Activated CD4-positive, alpha-beta T cell treated with anti-CD3 and anti-CD28 coated beads, Interleukin-2, amount 10 ng/mL, durations not matched to agents 7 days and 5 days (primary cell): ENCODE measurements at regions not wholly inside any gene's neighbourhood (a gene's known extent, or its start where the extent isn't known, plus 50 kb on each side); places are given as distances from the start of the nearest gene placed in this dataset.

Source experiments
- CTCF ChIA-PET: fragments of 350-600 bp; sonication (Branson Sonifier 250); formaldehyde crosslinking; loops from one replicate; lab custom pipeline; 2021; ENCODE audit warnings: antibody characterized with exemption; lab: Charles Lee
- POLR2A ChIA-PET: fragments of 350-600 bp; sonication (Branson Sonifier 250); formaldehyde crosslinking; loops from one replicate; lab custom pipeline; 2021; ENCODE audit warnings: antibody characterized with exemption; lab: Charles Lee
- DNase-seq: peaks from one replicate; pipeline ENCODE4 v3.0.0-alpha.2; 2020
- H3K27ac Mint-ChIP-seq: one replicate; pipeline ENCODE4 v1.8.0; 2021; ENCODE audit warnings: mild to moderate bottlenecking, moderate library complexity, mixed read lengths
- H3K27me3 Mint-ChIP-seq: one replicate; pipeline ENCODE4 v1.8.0; 2021; ENCODE audit warnings: mixed read lengths
- H3K36me3 Mint-ChIP-seq: one replicate; pipeline ENCODE4 v1.8.0; 2021; ENCODE audit warnings: low read depth, mixed read lengths
- H3K4me1 Mint-ChIP-seq: one replicate; pipeline ENCODE4 v1.8.0; 2021; ENCODE audit warnings: mixed read lengths
- H3K4me3 Mint-ChIP-seq: one replicate; pipeline ENCODE4 v1.8.0; 2021; ENCODE audit warnings: mild to moderate bottlenecking, moderate library complexity, mixed read lengths
- H3K9me3 Mint-ChIP-seq: one replicate; pipeline ENCODE4 v1.8.0; 2021; ENCODE audit warnings: mixed read lengths

GRCh38 chr6:4563156-4563555, 213.0 kb upstream of the CDYL start:
- no peak for DNase-seq
- Mint-ChIP-seq H3K36me3 (no peaks in the 10 kb centered on the region), H3K27me3 (no peaks in the 10 kb centered on the region), H3K9me3 (no peaks in the 10 kb centered on the region), H3K4me3 (no peak overlapping the region), H3K4me1 (no peaks in the 10 kb centered on the region), H3K27ac (no peak overlapping the region)
- ChIA-PET CTCF (no interaction called here), POLR2A (no interaction called here)

DNA sequence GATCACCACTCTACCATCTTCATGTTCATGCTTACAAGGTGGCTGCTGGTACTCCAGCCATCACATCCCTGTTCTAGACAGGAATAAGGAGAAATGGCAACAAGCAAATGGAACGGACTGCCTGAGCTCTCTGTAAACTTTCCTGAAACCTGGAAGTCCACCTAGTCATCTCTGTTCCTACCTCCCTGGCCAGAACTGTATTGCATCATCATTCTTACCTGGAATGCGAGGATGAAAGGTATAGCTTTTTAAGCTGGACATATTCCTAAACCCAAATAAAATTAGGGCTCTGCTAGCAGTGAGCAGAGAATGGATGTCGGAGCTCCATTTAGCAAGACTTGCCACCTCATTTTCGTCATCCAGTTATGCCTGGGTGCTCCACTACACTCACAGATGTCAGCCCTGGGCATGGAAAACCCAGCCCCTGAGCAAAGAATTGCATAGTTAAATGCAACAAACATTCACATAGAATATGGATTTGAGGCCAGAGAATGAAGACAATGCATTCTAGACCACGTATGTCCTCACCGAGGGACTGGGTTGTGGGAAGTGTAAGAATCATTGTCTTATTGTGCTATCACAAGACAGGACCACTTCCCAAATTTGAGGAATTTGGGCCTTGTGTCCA, 214.3 kb upstream of the CDYL start:
- ChIA-PET CTCF (no interaction called here), POLR2A (no interaction called here)
- no peaks in the 10 kb centered on the region for H3K27me3 Mint-ChIP-seq
- no peak overlapping the region for H3K4me3 Mint-ChIP-seq
- no peaks in the 10 kb centered on the region for H3K4me1 Mint-ChIP-seq
- no peaks in the 10 kb centered on the region for H3K9me3 Mint-ChIP-seq
- no peak for DNase-seq
- H3K36me3 Mint-ChIP-seq = no peaks in the 10 kb centered on the region
- no peak overlapping the region for H3K27ac Mint-ChIP-seq

DNA sequence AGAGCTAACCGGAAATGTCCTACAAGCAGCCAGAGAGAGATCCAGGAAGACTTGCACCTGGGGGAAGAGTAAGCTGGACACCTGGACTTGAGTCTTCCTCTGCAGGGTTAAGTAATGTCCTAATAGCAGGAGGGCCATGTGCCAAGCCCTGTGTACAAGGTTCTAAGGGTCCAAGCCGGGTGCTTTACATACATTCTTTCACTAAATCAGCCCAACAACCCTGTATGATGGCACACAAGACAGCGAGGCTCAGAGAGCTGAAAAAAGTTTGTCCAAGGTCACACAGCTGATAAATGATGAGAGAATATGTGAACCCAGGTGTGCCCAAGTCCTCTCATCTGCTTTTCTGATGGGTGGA, 215.1 kb upstream of the CDYL start:
- Mint-ChIP-seq H3K4me3 (no peak overlapping the region), H3K27me3 (no peaks in the 10 kb centered on the region), H3K4me1 (no peaks in the 10 kb centered on the region), H3K9me3 (no peaks in the 10 kb centered on the region), H3K36me3 (no peaks in the 10 kb centered on the region), H3K27ac (no peak overlapping the region)
- POLR2A ChIA-PET = no interaction called here
- no peak for DNase-seq
- CTCF ChIA-PET = no interaction called here

- POLR2A ChIA-PET = no interaction called here
- CTCF ChIA-PET = no interaction called here
- Mint-ChIP-seq H3K4me1 (no peaks in the 10 kb centered on the region), H3K9me3 (no peaks in the 10 kb centered on the region), H3K27me3 (no peaks in the 10 kb centered on the region), H3K36me3 (no peaks in the 10 kb centered on the region), H3K4me3 (no peak overlapping the region), H3K27ac (no peak overlapping the region)
- DNase-seq = no peak
These were observed 215.8 kb upstream of the CDYL start for GRCh38 chr6:4560221-4561077.

GRCh38 chr6:4559281-4559875, 216.8 kb upstream of the CDYL start:
- no peaks in the 10 kb centered on the region for H3K9me3 Mint-ChIP-seq
- CTCF ChIA-PET = no interaction called here
- no peaks in the 10 kb centered on the region for H3K27me3 Mint-ChIP-seq
- H3K27ac Mint-ChIP-seq = no peak overlapping the region
- no peaks in the 10 kb centered on the region for H3K36me3 Mint-ChIP-seq
- DNase-seq = no peak
- no peaks in the 10 kb centered on the region for H3K4me1 Mint-ChIP-seq
- no peak overlapping the region for H3K4me3 Mint-ChIP-seq
- POLR2A ChIA-PET = no interaction called here

DNA sequence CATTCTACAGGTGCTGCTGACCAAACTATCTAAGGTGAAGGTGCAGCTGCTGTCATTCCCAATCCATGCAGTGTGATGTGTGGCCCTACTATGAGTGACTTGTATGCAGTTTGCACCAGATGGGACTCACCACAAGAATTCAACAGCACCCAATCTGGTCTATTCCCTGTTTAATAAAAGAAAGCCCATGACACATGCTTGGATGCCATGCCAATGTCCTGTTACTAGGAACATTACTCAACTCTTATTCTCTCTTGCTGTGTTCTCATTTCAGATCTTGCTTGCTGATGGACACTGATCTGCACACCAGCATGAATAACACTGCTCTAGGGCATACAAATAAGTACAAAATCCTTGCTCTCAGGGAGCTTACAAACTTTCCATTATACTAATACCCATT, 221.6 kb upstream of the CDYL start:
- no peaks in the 10 kb centered on the region for H3K4me1 Mint-ChIP-seq
- DNase-seq = no peak
- H3K36me3 Mint-ChIP-seq = no peaks in the 10 kb centered on the region
- CTCF ChIA-PET = no interaction called here
- peaks cover 2% of the 10 kb centered on the region for H3K9me3 Mint-ChIP-seq
- POLR2A ChIA-PET = no interaction called here
- H3K27me3 Mint-ChIP-seq = peaks cover 3% of the 10 kb centered on the region
- no peak overlapping the region for H3K4me3 Mint-ChIP-seq
- no peak overlapping the region for H3K27ac Mint-ChIP-seq

GRCh38 chr6:4553387-4553786, 222.8 kb upstream of the CDYL start:
- POLR2A ChIA-PET = no interaction called here
- Mint-ChIP-seq H3K4me3 (no peak overlapping the region), H3K4me1 (no peaks in the 10 kb centered on the region), H3K36me3 (no peaks in the 10 kb centered on the region), H3K27me3 (peaks cover 3% of the 10 kb centered on the region), H3K9me3 (peaks cover 2% of the 10 kb centered on the region), H3K27ac (no peak overlapping the region)
- CTCF ChIA-PET = no interaction called here
- no peak for DNase-seq

GRCh38 chr6:4550227-4550597, 226.0 kb upstream of the CDYL start:
- ChIA-PET CTCF (no interaction called here), POLR2A (no interaction called here)
- no peak for DNase-seq
- peaks cover 6% of the 10 kb centered on the region for H3K27me3 Mint-ChIP-seq
- no peaks in the 10 kb centered on the region for H3K36me3 Mint-ChIP-seq
- H3K4me1 Mint-ChIP-seq = no peaks in the 10 kb centered on the region
- H3K27ac Mint-ChIP-seq = no peak overlapping the region
- H3K4me3 Mint-ChIP-seq = no peak overlapping the region
- H3K9me3 Mint-ChIP-seq = peaks cover 2% of the 10 kb centered on the region

DNA sequence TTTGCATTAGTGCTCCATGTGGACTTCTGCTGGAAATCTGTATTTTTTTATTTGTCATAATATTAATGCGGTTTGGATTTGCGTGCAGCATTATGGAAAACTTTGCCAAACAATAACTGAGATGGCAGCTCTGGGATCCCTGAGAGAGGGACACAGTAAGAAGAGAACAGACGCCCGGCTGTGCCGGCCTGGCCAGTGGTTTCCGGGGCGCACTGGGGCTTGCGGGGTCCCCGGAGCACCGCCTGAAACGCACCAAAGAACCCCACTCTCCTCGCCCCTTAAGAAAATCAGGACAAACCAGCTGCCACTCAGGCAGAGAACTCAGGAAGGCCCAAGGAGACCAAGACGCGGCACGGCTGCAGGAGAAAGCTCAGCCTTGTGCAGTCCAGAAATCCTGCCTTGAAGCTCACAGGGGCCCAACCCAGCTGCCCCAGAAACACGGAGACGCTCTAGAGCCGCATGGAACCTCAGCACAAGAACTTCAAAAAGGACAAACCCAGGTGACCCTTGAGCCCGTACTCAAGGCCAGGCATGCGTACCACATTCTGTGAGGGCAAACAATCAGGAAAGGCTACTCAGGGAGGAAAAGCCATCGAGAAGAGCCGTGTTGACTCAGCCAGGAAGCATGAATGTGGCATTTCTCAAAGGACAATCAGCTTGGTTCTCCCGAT, 226.5 kb upstream of the CDYL start:
- CTCF ChIA-PET = no interaction called here
- Mint-ChIP-seq H3K4me3 (no peak overlapping the region), H3K9me3 (peaks cover 2% of the 10 kb centered on the region), H3K36me3 (no peaks in the 10 kb centered on the region), H3K4me1 (no peaks in the 10 kb centered on the region), H3K27me3 (peaks cover 6% of the 10 kb centered on the region), H3K27ac (no peak overlapping the region)
- POLR2A ChIA-PET = no interaction called here
- DNase-seq = no peak

- Mint-ChIP-seq H3K4me3 (no peak overlapping the region), H3K9me3 (peaks cover 2% of the 10 kb centered on the region), H3K27me3 (peaks cover 8% of the 10 kb centered on the region), H3K27ac (no peak overlapping the region), H3K36me3 (no peaks in the 10 kb centered on the region), H3K4me1 (no peaks in the 10 kb centered on the region)
- ChIA-PET POLR2A (no interaction called here), CTCF (no interaction called here)
- DNase-seq = no peak
These were observed 230.3 kb upstream of the CDYL start for GRCh38 chr6:4545893-4546292.

GRCh38 chr6:4543596-4543995, 232.6 kb upstream of the CDYL start:
- ChIA-PET CTCF (no interaction called here), POLR2A (no interaction called here)
- peaks cover 8% of the 10 kb centered on the region for H3K27me3 Mint-ChIP-seq
- H3K27ac Mint-ChIP-seq = no peak overlapping the region
- H3K4me1 Mint-ChIP-seq = no peaks in the 10 kb centered on the region
- DNase-seq = no peak
- no peak overlapping the region for H3K4me3 Mint-ChIP-seq
- no peaks in the 10 kb centered on the region for H3K36me3 Mint-ChIP-seq
- H3K9me3 Mint-ChIP-seq = no peaks in the 10 kb centered on the region

DNA sequence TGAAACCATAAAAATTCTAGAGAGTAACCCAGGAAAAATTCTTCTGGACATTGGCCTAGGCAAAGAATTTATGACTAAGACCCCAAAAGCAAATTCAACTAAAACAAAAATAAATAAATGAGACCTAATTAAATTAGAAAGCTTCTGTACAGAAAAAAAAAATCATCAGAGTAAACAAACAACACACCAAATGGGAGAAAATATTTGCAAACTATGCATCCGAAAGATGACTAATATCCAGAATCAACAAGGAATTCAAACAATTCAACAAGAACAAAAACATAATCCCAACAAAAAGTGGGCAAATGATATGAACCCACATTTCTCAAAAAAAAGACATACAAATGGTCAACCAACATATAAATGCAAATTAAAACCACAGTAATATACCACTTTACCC, 242.6 kb upstream of the CDYL start:
- H3K9me3 Mint-ChIP-seq = no peaks in the 10 kb centered on the region
- no peak overlapping the region for H3K27ac Mint-ChIP-seq
- no peak for DNase-seq
- H3K4me3 Mint-ChIP-seq = no peak overlapping the region
- POLR2A ChIA-PET = no interaction called here
- peaks cover 11% of the 10 kb centered on the region for H3K27me3 Mint-ChIP-seq
- CTCF ChIA-PET = no interaction called here
- no peaks in the 10 kb centered on the region for H3K4me1 Mint-ChIP-seq
- H3K36me3 Mint-ChIP-seq = no peaks in the 10 kb centered on the region

DNA sequence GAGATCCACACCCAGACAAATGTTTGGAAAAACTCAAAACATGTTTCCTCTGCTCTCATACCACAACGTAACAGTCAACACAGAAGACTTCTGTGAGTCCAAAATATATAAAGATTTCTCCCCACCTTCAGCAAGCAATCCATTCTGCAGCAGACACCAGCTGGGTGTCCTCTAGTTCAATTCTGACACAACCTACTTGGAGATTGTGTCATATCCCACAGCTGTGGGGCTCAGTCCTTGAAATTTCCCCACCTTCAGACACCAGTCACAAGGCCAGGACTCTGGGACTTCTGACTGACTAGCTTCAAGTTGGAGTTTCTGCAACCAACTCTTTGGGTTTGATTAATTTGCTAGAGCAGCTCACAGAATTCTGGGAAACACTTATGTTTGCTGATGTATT, 244.8 kb upstream of the CDYL start:
- ChIA-PET CTCF (no interaction called here), POLR2A (no interaction called here)
- H3K27ac Mint-ChIP-seq = no peak overlapping the region
- H3K9me3 Mint-ChIP-seq = no peaks in the 10 kb centered on the region
- H3K27me3 Mint-ChIP-seq = peaks cover 12% of the 10 kb centered on the region
- H3K4me1 Mint-ChIP-seq = no peaks in the 10 kb centered on the region
- no peak for DNase-seq
- H3K4me3 Mint-ChIP-seq = no peak overlapping the region
- no peaks in the 10 kb centered on the region for H3K36me3 Mint-ChIP-seq
